AG09309 (cell line): ENCODE measurements at regions not wholly inside any gene's neighbourhood (a gene's known extent, or its start where the extent isn't known, plus 50 kb on each side); places are given as distances from the start of the nearest gene placed in this dataset.

Source experiments
- DNase-seq: peaks from one replicate; pipeline ENCODE4 v3.0.0-alpha.2; 2010; ENCODE audit warnings: low read depth
- H3K4me3 ChIP-seq: 2 replicates; pipeline ENCODE4 v1.5.1; 2011; ENCODE audit warnings: mild to moderate bottlenecking, low read depth, low read length, moderate library complexity; ENCODE audit not compliant: control insufficient read depth
- TF ChIP-seq, protein P1 (sequence below): IDR thresholded peaks from 2 replicates; pipeline ENCODE4 v1.5.1; 2011; ENCODE audit warnings: mild to moderate bottlenecking, low read depth, low read length, inconsistent platforms; ENCODE audit not compliant: insufficient read depth, control insufficient read depth; ENCODE audit errors: missing control alignments

DNA sequence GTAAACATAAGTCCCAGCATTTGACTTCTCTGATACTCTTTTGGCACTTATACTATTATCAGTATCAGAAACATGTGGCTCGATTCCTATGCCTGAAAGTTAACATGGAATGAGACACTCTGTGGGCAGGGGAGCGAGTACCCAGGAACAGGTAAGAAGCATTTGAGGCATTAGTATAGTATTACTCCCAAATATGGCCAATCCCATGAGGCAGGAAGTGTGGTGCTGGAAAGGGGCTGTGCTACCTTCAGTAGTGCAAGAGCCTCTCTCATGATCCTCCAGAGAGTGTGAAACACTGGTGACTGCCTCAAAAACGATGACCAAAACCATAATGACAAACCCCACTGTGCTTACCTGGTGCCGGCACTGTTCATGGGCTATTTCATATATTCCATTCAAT lies 415.1 kb downstream of the SOX11 start:
- DNase-seq: no peak
- no peak overlapping the region for H3K4me3 ChIP-seq
- TF ChIP-seq, protein P1, sequence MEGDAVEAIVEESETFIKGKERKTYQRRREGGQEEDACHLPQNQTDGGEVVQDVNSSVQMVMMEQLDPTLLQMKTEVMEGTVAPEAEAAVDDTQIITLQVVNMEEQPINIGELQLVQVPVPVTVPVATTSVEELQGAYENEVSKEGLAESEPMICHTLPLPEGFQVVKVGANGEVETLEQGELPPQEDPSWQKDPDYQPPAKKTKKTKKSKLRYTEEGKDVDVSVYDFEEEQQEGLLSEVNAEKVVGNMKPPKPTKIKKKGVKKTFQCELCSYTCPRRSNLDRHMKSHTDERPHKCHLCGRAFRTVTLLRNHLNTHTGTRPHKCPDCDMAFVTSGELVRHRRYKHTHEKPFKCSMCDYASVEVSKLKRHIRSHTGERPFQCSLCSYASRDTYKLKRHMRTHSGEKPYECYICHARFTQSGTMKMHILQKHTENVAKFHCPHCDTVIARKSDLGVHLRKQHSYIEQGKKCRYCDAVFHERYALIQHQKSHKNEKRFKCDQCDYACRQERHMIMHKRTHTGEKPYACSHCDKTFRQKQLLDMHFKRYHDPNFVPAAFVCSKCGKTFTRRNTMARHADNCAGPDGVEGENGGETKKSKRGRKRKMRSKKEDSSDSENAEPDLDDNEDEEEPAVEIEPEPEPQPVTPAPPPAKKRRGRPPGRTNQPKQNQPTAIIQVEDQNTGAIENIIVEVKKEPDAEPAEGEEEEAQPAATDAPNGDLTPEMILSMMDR: no peak

DNA sequence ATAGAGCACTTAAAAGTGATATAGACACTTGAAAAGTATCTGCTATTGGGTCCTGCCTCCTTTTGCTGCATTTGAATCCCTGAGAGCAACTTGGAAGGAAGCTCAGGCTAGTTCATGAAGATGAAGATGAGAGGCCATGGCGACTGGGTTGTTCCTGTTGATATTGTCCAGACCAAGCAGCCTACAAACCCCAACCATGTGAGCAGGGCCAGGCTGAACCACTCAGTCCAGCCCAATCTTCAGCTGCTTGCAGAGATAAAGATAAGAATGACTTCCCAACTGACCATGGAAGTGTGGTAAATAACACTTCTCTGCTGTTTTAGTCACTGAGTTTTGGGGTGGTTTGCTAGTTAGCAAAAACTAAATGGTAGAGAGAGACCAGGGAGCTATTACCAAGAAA lies 417.6 kb downstream of the SOX11 start:
- H3K4me3 ChIP-seq: no peak overlapping the region
- TF ChIP-seq, protein P1: no peak
- DNase-seq: no peak

DNA sequence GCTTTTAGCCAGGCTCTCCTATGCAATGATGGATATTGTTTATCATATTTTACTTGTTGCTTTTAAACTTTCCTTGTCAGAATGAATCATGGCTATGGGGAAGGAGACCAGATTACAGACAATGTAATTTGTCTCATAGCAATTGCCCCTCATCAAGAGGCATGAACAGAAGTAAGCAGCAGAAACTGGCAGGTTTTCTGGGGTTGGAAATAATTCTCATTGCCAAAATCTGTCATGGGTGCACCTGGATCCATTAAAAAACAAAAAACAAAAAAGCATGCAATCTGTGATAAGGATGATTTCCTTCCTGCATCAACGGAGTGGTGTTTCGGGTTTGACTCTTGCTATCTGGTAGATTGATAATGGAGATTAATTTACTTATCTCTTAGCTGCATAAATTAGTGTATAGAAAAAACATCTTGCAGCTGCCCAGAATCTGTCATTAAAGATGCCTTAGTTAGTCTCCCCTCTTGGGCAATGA lies 419.6 kb downstream of the SOX11 start:
- DNase-seq: no peak
- TF ChIP-seq, protein P1: no peak
- no peak overlapping the region for H3K4me3 ChIP-seq

- no peak for DNase-seq
- TF ChIP-seq, protein P1: no peak
- H3K4me3 ChIP-seq: no peak overlapping the region
Observed at GRCh38 chr2:6113786-6114185, 421.6 kb downstream of the SOX11 start.

DNA sequence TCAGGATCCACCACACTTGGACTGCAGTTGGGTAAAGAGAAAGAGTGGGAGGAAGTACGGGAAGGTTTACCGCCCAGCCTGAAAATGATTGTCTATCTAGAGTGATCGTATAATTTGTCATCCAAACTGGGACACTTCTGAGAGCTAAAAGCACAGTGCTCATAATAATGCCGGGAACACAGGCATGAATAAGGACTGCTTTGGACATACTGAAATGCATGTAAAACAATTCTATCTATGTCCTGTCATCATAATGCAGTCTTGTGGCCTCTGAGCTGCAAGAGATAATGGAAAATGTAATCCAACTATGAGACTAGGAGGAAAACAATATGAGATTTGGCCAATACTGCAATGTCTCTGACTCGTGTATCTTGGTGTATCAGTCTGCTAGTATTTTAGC lies 435.5 kb downstream of the SOX11 start:
- TF ChIP-seq, protein P1: no peak
- no peak overlapping the region for H3K4me3 ChIP-seq
- no peak for DNase-seq

DNA sequence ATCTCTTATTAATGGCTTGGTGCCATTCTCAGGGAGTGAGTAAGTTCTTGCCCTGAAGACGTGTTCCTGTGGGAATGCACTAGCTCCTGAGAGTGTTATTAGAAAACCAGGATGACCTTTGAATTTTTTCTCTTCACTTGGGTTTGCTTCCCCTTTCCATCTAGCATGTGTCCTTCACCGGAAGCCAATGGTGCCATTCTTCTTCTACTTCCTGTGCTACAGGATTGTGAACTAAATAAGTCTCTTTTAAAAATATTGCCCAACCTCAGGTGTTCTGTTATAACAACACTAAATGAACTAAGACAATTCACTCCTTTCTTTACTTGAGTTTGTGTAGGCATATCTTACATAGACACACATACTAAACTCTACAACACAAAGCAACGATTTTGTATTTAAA lies 447.0 kb downstream of the SOX11 start:
- TF ChIP-seq, protein P1: no peak
- H3K4me3 ChIP-seq: no peak overlapping the region
- no peak for DNase-seq

GRCh38 chr2:6139916-6140315 lies 447.7 kb downstream of the SOX11 start:
- no peak overlapping the region for H3K4me3 ChIP-seq
- TF ChIP-seq, protein P1: no peak
- DNase-seq: no peak
